Kasumi-1 (cell line): ENCODE measurements at regions not wholly inside any gene's neighbourhood (a gene's known extent, or its start where the extent isn't known, plus 50 kb on each side); places are given as distances from the start of the nearest gene placed in this dataset.
"Not testable (repeated sequence)": the region's sequence is repeated elsewhere in the genome, so short reads cannot be mapped to it uniquely, and the experiment has no call there.

Experiments
- DNase-seq, 2 experiments: peaks; one replicate each; lab custom pipeline; 2025; lab: John Stamatoyannopoulos, UW

GRCh38 chr13:87736849-87737385, 65.7 kb downstream of the SLITRK5 start:
- no peak for DNase-seq

DNA sequence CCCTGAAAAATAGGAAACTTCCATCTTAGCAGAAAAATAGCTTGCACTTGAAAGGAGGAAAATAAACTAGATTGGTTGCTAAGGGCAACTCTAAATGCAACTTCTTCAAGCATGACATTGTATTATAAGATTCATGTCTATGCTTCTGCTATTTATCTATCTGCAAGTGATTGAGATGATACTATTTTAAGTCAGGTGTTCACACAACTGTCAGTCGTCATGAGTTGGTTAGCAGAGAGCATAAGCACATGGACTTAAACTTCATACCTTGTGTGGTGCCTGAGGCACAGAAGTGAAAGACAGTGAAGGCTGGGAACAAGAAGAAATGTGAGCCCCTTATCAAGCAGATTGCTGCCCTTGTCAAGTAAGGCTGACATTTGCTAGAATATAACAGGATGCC, 82.9 kb downstream of the SLITRK5 start:
- DNase-seq, result no peak

GRCh38 chr13:87769445-87769844, 98.3 kb downstream of the SLITRK5 start:
- no peak for DNase-seq

GRCh38 chr13:87777387-87777786, 106.2 kb downstream of the SLITRK5 start:
- DNase-seq, result no peak

DNA sequence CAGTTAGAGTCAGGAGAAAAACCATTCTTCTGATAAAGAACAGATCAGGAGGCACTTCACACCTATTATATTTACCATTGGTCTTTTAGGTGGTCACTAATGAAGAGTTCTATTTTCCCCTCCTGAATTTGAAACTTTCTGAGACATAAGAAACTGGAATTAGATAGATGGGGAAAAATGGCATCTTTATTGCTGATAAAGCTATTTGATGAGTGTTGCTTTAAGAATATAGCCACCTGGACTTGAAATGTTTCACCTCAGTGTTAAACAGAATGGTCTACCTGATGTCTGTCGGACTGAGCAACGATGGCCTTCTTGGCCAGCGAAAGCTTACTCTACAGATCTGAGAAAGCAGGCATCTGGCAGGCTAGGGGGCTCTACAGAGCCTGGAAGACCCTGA, 107.0 kb downstream of the SLITRK5 start:
- DNase-seq, result no peak

GRCh38 chr13:87779426-87779825, 108.3 kb downstream of the SLITRK5 start:
- DNase-seq, result no peak

- DNase-seq, result no peak
Measured at GRCh38 chr13:87783366-87783765, 112.2 kb downstream of the SLITRK5 start.

DNA sequence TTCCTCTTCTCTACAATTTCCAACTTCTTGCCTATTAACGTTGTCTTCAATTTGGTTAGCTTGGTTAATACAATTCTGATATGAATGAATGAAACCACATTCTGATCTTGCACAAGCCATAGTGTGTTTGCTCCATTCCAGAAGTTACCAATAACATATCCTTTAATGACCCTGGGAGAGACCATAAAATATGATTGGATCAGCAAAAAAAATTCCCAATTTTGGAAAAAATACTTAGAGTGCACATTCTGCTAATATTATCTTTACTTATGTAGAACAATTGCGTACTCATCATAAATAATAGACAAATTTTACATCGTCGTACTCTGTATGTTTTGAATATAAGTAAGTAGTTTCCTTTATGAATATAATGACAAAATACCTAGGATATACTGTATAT, 117.2 kb downstream of the SLITRK5 start:
- no peak for DNase-seq

DNA sequence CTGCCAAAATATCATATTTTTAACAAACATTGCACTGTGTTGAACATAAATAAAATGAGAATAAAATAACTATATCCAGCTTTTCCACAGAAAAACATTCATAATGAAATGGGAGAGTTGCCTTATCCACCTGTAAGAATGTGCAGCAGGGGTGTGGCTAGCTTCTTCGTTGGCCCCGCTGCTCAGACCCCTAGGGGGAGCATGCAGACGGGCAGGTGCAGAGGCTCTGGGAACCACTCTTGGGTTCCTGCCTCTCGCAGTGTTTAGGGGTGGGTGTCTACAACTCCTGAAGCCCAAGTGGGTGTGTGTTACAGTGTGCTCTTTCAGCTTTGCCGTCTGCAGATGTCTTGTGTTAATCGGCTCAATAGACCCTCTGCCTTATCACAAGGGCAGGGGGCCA, 121.7 kb downstream of the SLITRK5 start:
- DNase-seq, result no peak

DNA sequence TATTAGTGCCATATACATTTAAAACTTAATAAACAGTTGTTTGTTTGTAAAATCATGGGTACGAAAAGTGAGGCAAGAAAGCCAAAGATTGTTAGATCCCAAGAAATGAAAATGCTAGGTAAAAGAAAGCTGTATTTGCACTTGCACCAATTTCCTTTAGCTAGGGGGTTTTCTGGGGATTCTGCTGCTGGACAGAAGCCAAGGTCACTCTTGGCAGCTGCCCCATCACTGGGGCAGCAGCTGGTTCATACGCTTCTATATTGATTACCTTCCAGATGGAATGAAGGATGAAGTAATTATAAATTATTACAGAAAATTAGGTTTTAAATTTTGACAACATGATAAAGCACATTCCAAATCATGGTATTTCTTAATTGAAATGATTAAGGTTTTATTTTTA, 127.4 kb downstream of the SLITRK5 start:
- DNase-seq, result no peak

DNA sequence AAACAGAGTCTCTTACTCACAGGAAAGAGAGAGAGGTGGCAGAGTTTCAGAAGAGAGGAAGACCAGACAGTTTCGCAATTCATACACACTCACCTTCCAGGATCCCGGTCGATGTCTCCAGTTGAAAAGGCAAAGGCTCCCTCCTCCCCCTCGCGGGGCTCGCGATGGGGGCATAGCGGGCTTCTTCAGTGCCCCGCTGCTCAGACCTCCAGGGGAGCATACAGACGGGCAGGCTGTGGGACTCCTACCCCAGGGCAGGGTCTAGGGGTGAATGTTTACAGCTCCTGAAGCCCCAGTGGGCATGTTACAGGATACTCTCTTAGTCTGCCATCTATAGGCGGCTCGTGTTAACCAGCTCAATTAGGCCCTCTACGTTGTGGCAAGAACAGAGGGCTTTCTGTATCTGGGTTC, 139.2 kb downstream of the SLITRK5 start:
- no peak for DNase-seq

DNA sequence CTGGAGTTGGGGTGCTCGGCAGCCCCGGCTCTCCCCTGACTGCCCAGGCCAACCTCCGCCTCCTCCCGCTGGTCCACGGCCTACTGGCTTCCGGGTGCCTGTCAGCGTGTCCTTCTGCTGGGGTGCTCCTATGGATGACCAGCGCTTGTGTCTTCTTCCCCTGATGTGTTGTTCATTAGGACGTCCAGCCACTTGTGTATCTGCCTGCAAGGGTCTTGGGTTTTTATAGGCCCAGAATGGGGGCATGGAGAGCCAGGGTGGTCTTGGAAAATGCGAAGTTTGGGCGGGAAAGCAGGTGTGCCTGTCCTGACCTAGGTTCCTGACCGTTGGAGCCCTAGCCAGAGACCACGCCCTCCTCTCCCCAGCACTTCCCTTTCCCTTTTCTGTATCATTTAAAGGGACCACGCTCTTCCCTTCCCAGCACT, 139.8 kb downstream of the SLITRK5 start:
- DNase-seq, result no peak

- no peak for DNase-seq
Measured at GRCh38 chr13:87814403-87814802, 143.2 kb downstream of the SLITRK5 start.

DNA sequence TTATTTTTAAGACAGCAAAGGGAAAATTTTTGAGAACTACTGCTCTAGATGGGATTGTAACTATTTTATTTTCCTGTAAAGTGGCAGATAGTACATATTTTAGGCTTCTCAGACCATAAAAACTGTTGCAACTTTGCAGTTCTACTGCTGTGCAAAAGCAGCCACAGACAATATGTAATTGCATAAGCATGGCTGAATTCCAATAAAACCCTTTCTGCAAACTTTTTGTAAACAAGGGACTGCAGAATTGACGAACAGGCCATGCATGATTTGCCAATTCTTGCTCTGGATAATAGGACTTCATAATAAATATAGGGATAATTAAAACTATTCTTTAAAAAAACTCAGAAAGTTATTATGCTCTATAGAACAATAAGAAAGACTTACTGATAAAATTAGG, 149.1 kb downstream of the SLITRK5 start:
- DNase-seq, result peak in 1 of 2 experiments; percentile 3

DNA sequence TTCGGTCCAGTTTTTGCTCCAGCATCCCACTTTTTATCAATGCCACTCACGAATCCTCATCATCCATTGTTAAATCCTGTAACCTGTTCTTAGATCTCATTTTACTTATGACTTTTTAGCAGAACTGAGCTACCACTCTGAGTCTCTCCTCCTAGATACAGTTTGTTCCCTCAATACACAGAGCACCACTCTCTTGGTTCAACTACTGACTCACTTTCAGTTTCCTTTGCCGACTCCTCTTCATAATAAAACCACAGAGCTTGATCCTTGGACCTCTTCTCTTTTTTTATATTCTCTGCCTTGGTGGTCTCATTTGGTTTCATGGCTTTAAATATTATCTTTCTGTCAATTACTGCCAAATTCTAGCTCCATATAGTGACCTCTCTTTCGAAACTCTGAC, 150.3 kb downstream of the SLITRK5 start:
- peak; percentile 46 to 53 for DNase-seq

GRCh38 chr13:87826301-87826700, 155.1 kb downstream of the SLITRK5 start:
- DNase-seq, result not testable (repeated sequence)

DNA sequence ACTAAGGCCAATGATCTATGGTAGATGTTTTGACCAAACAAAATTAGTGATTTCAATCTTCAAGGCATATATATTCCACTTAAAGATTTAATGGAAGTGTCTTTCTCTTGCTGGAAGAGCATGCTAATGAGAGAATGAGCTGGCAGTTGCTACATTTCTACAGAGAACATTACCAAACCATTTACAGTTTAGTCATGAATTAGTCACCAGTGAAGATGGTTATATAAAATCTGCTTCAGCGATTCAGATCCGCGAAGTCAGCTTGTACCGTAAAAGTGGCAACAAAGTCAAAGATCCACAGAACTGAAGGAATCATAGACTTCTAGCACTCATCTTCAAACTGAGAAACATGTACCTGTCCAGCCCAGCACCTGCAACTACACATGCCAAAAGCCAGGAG, 156.3 kb downstream of the SLITRK5 start:
- DNase-seq, result no peak

- no peak for DNase-seq
Measured at GRCh38 chr13:87837522-87837921, 166.4 kb downstream of the SLITRK5 start.

DNA sequence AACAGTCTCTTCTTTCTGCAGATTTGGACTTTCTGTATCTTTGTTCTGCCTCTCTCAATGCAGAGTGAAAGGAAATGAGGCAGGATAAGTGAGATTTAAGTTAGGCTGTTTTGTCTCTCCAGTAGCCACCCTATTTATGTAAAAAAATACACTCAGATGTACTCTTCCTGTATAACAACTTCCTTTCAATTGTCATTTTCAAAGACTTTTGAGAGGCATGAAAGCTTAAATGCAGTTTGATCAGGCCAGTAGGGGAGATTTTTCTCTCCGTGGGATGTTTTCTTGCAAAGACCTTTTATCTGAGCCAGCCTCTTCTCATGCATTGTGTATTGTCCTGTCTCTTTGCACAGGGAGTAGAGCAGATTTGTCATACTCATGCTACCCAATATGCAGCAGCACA, 166.8 kb downstream of the SLITRK5 start:
- no peak for DNase-seq

DNA sequence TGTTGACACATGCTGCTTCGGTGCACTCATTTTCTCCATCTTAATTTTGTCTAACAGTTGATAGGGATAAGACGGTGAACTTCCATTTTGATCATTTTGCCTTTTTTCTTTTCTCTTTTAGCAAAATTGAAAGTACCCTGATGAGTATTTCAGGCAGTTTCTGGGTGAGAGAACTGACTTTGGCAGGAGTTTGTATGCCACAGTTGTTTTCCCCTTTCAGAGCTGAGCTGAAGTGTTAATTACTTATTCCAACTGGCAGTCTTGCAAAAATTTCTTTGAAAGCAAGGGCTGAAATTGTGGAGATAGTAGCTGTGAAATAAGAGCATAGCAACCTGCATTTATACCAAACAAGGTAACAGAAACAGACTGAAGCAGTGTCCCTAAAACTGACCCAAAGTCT, 180.2 kb downstream of the SLITRK5 start:
- no peak for DNase-seq

DNA sequence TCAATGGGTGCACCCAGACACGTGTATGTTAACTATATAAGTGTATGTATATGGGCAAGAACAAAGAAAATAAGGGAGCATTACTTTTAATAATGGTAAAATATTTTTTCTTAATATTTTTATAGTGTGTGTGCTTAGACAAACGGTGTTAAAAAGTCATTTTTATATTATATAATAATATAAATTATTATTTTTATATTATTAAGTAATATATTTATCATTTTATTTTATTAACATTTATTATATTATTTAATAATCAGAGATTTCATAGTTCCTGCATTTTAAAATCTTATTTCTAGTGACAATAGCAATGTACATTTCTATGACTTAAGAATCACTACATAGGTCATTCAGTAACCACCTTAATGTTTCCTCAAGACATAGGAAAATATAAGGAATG, 184.4 kb downstream of the SLITRK5 start:
- no peak for DNase-seq

DNA sequence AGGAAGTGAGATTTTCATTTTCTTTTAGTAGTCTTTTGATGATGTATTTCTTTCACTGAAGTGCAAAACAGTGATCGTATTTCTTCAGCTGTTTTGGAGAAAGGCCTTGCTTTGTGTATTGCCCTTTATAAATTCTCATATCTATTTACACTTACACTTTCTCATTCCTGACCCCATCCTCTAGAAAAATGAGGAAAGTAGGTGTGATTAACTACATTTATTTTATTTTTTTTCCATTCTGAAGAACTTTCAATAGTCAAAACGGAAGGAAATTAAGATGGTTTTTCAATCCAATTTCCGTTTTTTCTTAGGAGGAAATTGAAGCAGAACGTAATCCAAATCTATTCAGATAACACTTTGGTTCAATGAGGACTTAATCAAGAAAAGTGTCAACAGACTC, 188.1 kb downstream of the SLITRK5 start:
- no peak for DNase-seq

- no peak for DNase-seq
Measured at GRCh38 chr13:87867426-87867825, 196.3 kb downstream of the SLITRK5 start.

GRCh38 chr13:87868731-87869130, 197.6 kb downstream of the SLITRK5 start:
- DNase-seq, result no peak

GRCh38 chr13:87872813-87873212, 201.6 kb downstream of the SLITRK5 start:
- no peak for DNase-seq
